Adrenal gland (tissue), 5 donors: ENCODE measurements at regions not wholly inside any gene's neighbourhood (a gene's known extent, or its start where the extent isn't known, plus 50 kb on each side); places are given as distances from the start of the nearest gene placed in this dataset.

ENCODE experiments used
- CTCF ChIP-seq, 6 experiments: fragments of 450-650 bp in 4 of 6; fragments of 200-600 bp in 2 of 6; sonication (generic) in 1 of 6; IDR thresholded peaks; 1 replicate in 5 of 6; 2 replicates in 1 of 6; pipeline versions ENCODE4 v1.5.1 to v1.8.0; 2016 to 2021; ENCODE audit warnings: antibody characterized with exemption in 6 of 6, mild to moderate bottlenecking in 2 of 6, moderate library complexity in 1 of 6
- POLR2A ChIP-seq, 2 donors: fragments of 450-650 bp; IDR thresholded peaks; one replicate each; pipeline ENCODE4 v1.6.1; 2017; ENCODE audit warnings: antibody characterized with exemption in 2 of 2, mild to moderate bottlenecking in 2 of 2, moderate library complexity in 1 of 2
- donor health status: DM: no; HTN: no; CAD: no.

DNA sequence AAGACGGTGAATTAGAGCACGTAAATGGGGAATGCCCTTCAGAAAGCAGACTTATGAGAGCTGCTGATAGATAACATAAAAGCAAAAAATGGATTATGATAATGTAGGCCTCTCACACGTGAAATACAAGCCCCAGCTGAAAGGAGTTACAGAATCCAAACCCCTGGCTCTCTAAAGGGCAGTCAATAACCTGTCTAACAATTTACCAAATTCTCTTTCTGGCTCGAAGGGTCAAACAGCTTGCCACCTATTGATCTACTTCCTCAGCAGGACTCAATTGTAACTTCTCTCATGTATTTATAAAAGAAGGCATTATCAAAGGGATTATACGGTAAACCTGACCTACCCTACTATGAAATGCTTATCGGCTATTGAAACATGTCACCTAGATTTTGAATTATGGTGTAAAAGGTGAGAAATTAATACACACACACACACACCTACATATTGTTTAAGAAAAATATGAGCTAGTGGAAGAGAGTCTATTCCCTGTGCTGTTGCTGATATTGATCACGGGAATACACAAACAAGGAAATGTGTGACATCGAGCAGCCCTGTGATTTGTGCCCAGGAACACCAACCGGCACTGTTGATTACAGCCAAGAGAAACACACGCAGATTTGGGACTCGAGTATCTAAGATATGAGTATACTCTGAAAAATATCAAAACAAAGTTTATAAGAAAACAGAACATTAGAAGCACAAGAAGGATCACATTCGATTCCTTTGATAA, 135.6 kb upstream of the NEBL start:
- TF ChIP-seq CTCF (IDR thresholded peaks at IDR 0.05), result no peak
- no peak for TF ChIP-seq POLR2A (IDR thresholded peaks at IDR 0.05)
